LNCAP (cell line): ENCODE measurements at regions not wholly inside any gene's neighbourhood (a gene's known extent, or its start where the extent isn't known, plus 50 kb on each side); places are given as distances from the start of the nearest gene placed in this dataset.

ENCODE experiments used
- CTCF ChIP-seq: fragments of 450-650 bp; IDR thresholded peaks from 2 replicates; pipeline ENCODE4 v1.5.1; 2017; ENCODE audit warnings: mild to moderate bottlenecking

- TF ChIP-seq CTCF: no peak
These were observed 1296.0 kb upstream of the ZEB2 start for GRCh38 chr2:145815933-145816332.

GRCh38 chr2:145813481-145813880 lies 1293.6 kb upstream of the ZEB2 start:
- no peak for TF ChIP-seq CTCF

- no peak for TF ChIP-seq CTCF
These were observed 1292.2 kb upstream of the ZEB2 start for GRCh38 chr2:145812165-145812554.

GRCh38 chr2:145811276-145812164 lies 1291.6 kb upstream of the ZEB2 start:
- TF ChIP-seq CTCF: no peak

- TF ChIP-seq CTCF: no peak
These were observed 1288.0 kb upstream of the ZEB2 start for GRCh38 chr2:145807968-145808367.

GRCh38 chr2:145807554-145807953 lies 1287.6 kb upstream of the ZEB2 start:
- TF ChIP-seq CTCF: no peak

- TF ChIP-seq CTCF: no peak
These were observed 1286.6 kb upstream of the ZEB2 start for GRCh38 chr2:145806546-145806945.
